Type B pancreatic cell (in vitro differentiated cells): ENCODE measurements at regions not wholly inside any gene's neighbourhood (a gene's known extent, or its start where the extent isn't known, plus 50 kb on each side); places are given as distances from the start of the nearest gene placed in this dataset.

Source experiments
- DNase-seq: peaks from one replicate; pipeline ENCODE4 v3.0.0; 2021; ENCODE audit warnings: mixed read lengths; ENCODE audit not compliant: unreplicated experiment; ENCODE audit errors: extremely low spot score
- H3K27ac Mint-ChIP-seq: 2 replicates; pipeline ENCODE4 v1.8.0; 2021; ENCODE audit warnings: mild to moderate bottlenecking, mixed read lengths
- H3K27me3 Mint-ChIP-seq: 2 replicates; pipeline ENCODE4 v1.8.0; 2021; ENCODE audit warnings: mixed read lengths
- H3K36me3 Mint-ChIP-seq: 2 replicates; pipeline ENCODE4 v1.8.0; 2021; ENCODE audit warnings: mixed read lengths
- H3K4me1 Mint-ChIP-seq: one replicate; pipeline ENCODE4 v1.8.0; 2021; ENCODE audit warnings: mixed read lengths; ENCODE audit not compliant: unreplicated experiment
- H3K4me3 Mint-ChIP-seq: 2 replicates; pipeline ENCODE4 v1.8.0; 2021; ENCODE audit warnings: mild to moderate bottlenecking, mixed read lengths
- H3K9me3 Mint-ChIP-seq: 2 replicates; pipeline ENCODE4 v1.8.0; 2021; ENCODE audit warnings: mixed read lengths
- CTCF ChIP-seq: fragments of 200-600 bp; sonication (generic); conservative IDR thresholded peaks from 2 replicates; pipeline ENCODE4 v1.5.0; 2021; ENCODE audit warnings: antibody characterized with exemption, mild to moderate bottlenecking

GRCh38 chr12:43108656-43109055 is 443.3 kb downstream of the ADAMTS20 start:
- Mint-ChIP-seq H3K4me1 (peaks cover 48% of the 10 kb centered on the region), H3K9me3 (peaks cover 7% of the 10 kb centered on the region), H3K27ac (no peak overlapping the region), H3K27me3 (no peaks in the 10 kb centered on the region), H3K36me3 (no peaks in the 10 kb centered on the region), H3K4me3 (no peak overlapping the region)
- DNase-seq: no peak
- no peak for TF ChIP-seq CTCF

- no peak for TF ChIP-seq CTCF
- Mint-ChIP-seq H3K9me3 (peaks cover 7% of the 10 kb centered on the region), H3K4me1 (peaks cover 40% of the 10 kb centered on the region), H3K27me3 (no peaks in the 10 kb centered on the region), H3K27ac (no peak overlapping the region), H3K36me3 (no peaks in the 10 kb centered on the region), H3K4me3 (no peak overlapping the region)
- DNase-seq: no peak
These were observed 444.8 kb downstream of the ADAMTS20 start for GRCh38 chr12:43107026-43107775.

- Mint-ChIP-seq H3K9me3 (peaks cover 7% of the 10 kb centered on the region), H3K36me3 (no peaks in the 10 kb centered on the region), H3K4me3 (no peak overlapping the region), H3K4me1 (peaks cover 32% of the 10 kb centered on the region), H3K27ac (no peak overlapping the region), H3K27me3 (no peaks in the 10 kb centered on the region)
- no peak for TF ChIP-seq CTCF
- DNase-seq: no peak
These were observed 445.6 kb downstream of the ADAMTS20 start for GRCh38 chr12:43106355-43106754.

- H3K9me3 Mint-ChIP-seq: peaks cover 7% of the 10 kb centered on the region
- no peak overlapping the region for H3K27ac Mint-ChIP-seq
- TF ChIP-seq CTCF: no peak
- peaks cover 31% of the 10 kb centered on the region for H3K4me1 Mint-ChIP-seq
- no peaks in the 10 kb centered on the region for H3K36me3 Mint-ChIP-seq
- DNase-seq: no peak
- H3K27me3 Mint-ChIP-seq: no peaks in the 10 kb centered on the region
- H3K4me3 Mint-ChIP-seq: no peak overlapping the region
These were observed 446.5 kb downstream of the ADAMTS20 start for GRCh38 chr12:43105426-43105981.

- H3K4me3 Mint-ChIP-seq: no peak overlapping the region
- peaks cover 7% of the 10 kb centered on the region for H3K9me3 Mint-ChIP-seq
- no peaks in the 10 kb centered on the region for H3K36me3 Mint-ChIP-seq
- no peak for TF ChIP-seq CTCF
- no peaks in the 10 kb centered on the region for H3K27me3 Mint-ChIP-seq
- no peak for DNase-seq
- H3K4me1 Mint-ChIP-seq: peaks cover 34% of the 10 kb centered on the region
- H3K27ac Mint-ChIP-seq: no peak overlapping the region
These were observed 447.5 kb downstream of the ADAMTS20 start for GRCh38 chr12:43104494-43104893.
